HL-60 (cell line): ENCODE measurements at regions not wholly inside any gene's neighbourhood (a gene's known extent, or its start where the extent isn't known, plus 50 kb on each side); places are given as distances from the start of the nearest gene placed in this dataset.

Source experiments
- DNase-seq, 2 experiments: peaks; one replicate each; pipeline ENCODE4 v3.0.0-alpha.2; 2010 to 2020; ENCODE audit warnings: low read depth in 1 of 2, low spot score in 1 of 2
- H3K27ac ChIP-seq: fragments of 250-450 bp; sonication (Bioruptor Pico); replicated peaks from 2 replicates; pipeline ENCODE4 v1.5.1; 2020; ENCODE audit warnings: mild to moderate bottlenecking, moderate library complexity
- H3K27me3 ChIP-seq: fragments of 250-450 bp; sonication (Bioruptor Pico); 2 replicates; pipeline ENCODE4 v1.5.1; 2021; ENCODE audit warnings: mild to moderate bottlenecking, moderate library complexity; ENCODE audit not compliant: insufficient read depth, poor library complexity, severe bottlenecking
- H3K4me3 ChIP-seq: replicated peaks from 2 replicates; pipeline ENCODE4 v1.5.1; 2011; ENCODE audit warnings: mild to moderate bottlenecking, control low read depth, low read length; ENCODE audit not compliant: insufficient read depth
- CTCF ChIP-seq: IDR thresholded peaks from one replicate; pipeline ENCODE4 v1.5.1; 2011; ENCODE audit warnings: low read length, control low read depth, inconsistent platforms; ENCODE audit not compliant: insufficient read depth
- GABPA ChIP-seq: IDR thresholded peaks from 2 replicates; pipeline ENCODE4 v1.6.1; 2012; ENCODE audit warnings: low read depth
- POLR2AphosphoS5 ChIP-seq: IDR thresholded peaks from 2 replicates; pipeline ENCODE4 v1.6.1; 2012; ENCODE audit warnings: low read depth
- REST ChIP-seq: IDR thresholded peaks from 2 replicates; pipeline ENCODE4 v1.6.1; 2012; ENCODE audit warnings: low read depth; ENCODE audit not compliant: insufficient replicate concordance
- SPI1 ChIP-seq: IDR thresholded peaks from 2 replicates; pipeline ENCODE4 v1.6.1; 2012; ENCODE audit warnings: low read depth, mild to moderate bottlenecking, borderline replicate concordance

GRCh38 chr10:107474650-107475049 lies 310.1 kb upstream of the SORCS1 start:
- H3K27me3 ChIP-seq: no peaks in the 10 kb centered on the region
- no peak for TF ChIP-seq CTCF
- no peak for TF ChIP-seq REST
- TF ChIP-seq SPI1: no peak
- TF ChIP-seq POLR2AphosphoS5: no peak
- no peak for TF ChIP-seq GABPA
- no peak for DNase-seq

GRCh38 chr10:107473225-107473624 lies 308.7 kb upstream of the SORCS1 start:
- TF ChIP-seq SPI1: no peak
- TF ChIP-seq CTCF: no peak
- no peak for TF ChIP-seq POLR2AphosphoS5
- no peak for TF ChIP-seq REST
- TF ChIP-seq GABPA: no peak
- DNase-seq: no peak
- H3K27ac ChIP-seq: no peak overlapping the region
- H3K4me3 ChIP-seq: no peak overlapping the region
- H3K27me3 ChIP-seq: no peaks in the 10 kb centered on the region

More at GRCh38 chr10:107474650-107475049, 310.1 kb upstream of the SORCS1 start:
- Histone ChIP-seq H3K4me3 (no peak overlapping the region), H3K27ac (no peak overlapping the region)

- Histone ChIP-seq H3K27me3 (no peaks in the 10 kb centered on the region), H3K27ac (no peak overlapping the region), H3K4me3 (no peak overlapping the region)
- TF ChIP-seq CTCF (no peak), SPI1 (no peak), POLR2AphosphoS5 (no peak), GABPA (no peak), REST (no peak)
- DNase-seq: no peak
Observed at GRCh38 chr10:107471911-107472310, 307.4 kb upstream of the SORCS1 start.
